SK-N-SH treated with all-trans-retinoic acid at 6 μM for 48 hours (cell line): ENCODE measurements at regions not wholly inside any gene's neighbourhood (a gene's known extent, or its start where the extent isn't known, plus 50 kb on each side); places are given as distances from the start of the nearest gene placed in this dataset.
"Not testable (repeated sequence)": the region's sequence is repeated elsewhere in the genome, so short reads cannot be mapped to it uniquely, and the experiment has no call there.

Experiments
- ATAC-seq: fragments of 200-7000 bp; cut with Tn5 transposase; 3 replicates; pipeline ENCODE4 v1.9.1; 2020; ENCODE audit warnings: mild to moderate bottlenecking, moderate library complexity
- ARNTL ChIP-seq: fragments of 450-650 bp; formaldehyde crosslinking; IDR thresholded peaks from 2 replicates; pipeline ENCODE4 v1.5.0; 2020; ENCODE audit warnings: low read depth, mild to moderate bottlenecking, moderate library complexity, borderline replicate concordance
- CSDC2 ChIP-seq: fragments of 250-450 bp; sonication (Bioruptor Pico); IDR thresholded peaks from 2 replicates; pipeline ENCODE4 v1.5.0; 2020; ENCODE audit warnings: mild to moderate bottlenecking, moderate library complexity
- ESRRG ChIP-seq: fragments of 250-450 bp; sonication (Bioruptor Pico); IDR thresholded peaks from 2 replicates; pipeline ENCODE4 v1.6.1; 2021; ENCODE audit warnings: mild to moderate bottlenecking
- GLIS3 ChIP-seq: fragments of 250-450 bp; sonication (Bioruptor Pico); IDR thresholded peaks from 2 replicates; pipeline ENCODE4 v1.5.0; 2020; ENCODE audit warnings: mild to moderate bottlenecking, moderate library complexity
- ISL1 ChIP-seq: fragments of 250-450 bp; sonication (Bioruptor Pico); IDR thresholded peaks from 2 replicates; pipeline ENCODE4 v2.1.2; 2022; ENCODE audit warnings: mild to moderate bottlenecking, moderate library complexity
- OSR1 ChIP-seq: fragments of 250-450 bp; sonication (Bioruptor Pico); IDR thresholded peaks from 2 replicates; pipeline ENCODE4 v1.8.0; 2022; ENCODE audit warnings: moderate library complexity, mild to moderate bottlenecking, inconsistent platforms
- PPARA ChIP-seq: fragments of 250-450 bp; sonication (Bioruptor Pico); IDR thresholded peaks from 2 replicates; pipeline ENCODE4 v1.5.0; 2020; ENCODE audit warnings: mild to moderate bottlenecking, borderline replicate concordance
- RARB ChIP-seq: fragments of 250-450 bp; sonication (Bioruptor Pico); IDR thresholded peaks from 2 replicates; pipeline ENCODE4 v1.8.0; 2021; ENCODE audit warnings: mild to moderate bottlenecking, moderate library complexity
- SNAI2 ChIP-seq: fragments of 250-450 bp; sonication (Bioruptor Pico); IDR thresholded peaks from 2 replicates; pipeline ENCODE4 v1.5.0; 2020; ENCODE audit warnings: mild to moderate bottlenecking, moderate library complexity
- TCF4 ChIP-seq: fragments of 250-450 bp; sonication (Bioruptor Pico); IDR thresholded peaks from 2 replicates; pipeline ENCODE4 v1.8.0; 2021; ENCODE audit warnings: mild to moderate bottlenecking, moderate library complexity, borderline replicate concordance
- TOX ChIP-seq: fragments of 250-450 bp; sonication (Bioruptor Pico); IDR thresholded peaks from 2 replicates; pipeline ENCODE4 v1.8.0; 2021; ENCODE audit warnings: mild to moderate bottlenecking, moderate library complexity, borderline replicate concordance
- ZC3H10 ChIP-seq: fragments of 250-450 bp; sonication (Bioruptor Pico); IDR thresholded peaks from 2 replicates; pipeline ENCODE4 v1.5.1; 2021; ENCODE audit warnings: mild to moderate bottlenecking, moderate library complexity
- ZFP3 ChIP-seq: fragments of 250-450 bp; sonication (Bioruptor Pico); IDR thresholded peaks from 2 replicates; pipeline ENCODE4 v1.5.0; 2020; ENCODE audit warnings: mild to moderate bottlenecking, moderate library complexity
- ZFP30 ChIP-seq: fragments of 450-650 bp; formaldehyde crosslinking; IDR thresholded peaks from 2 replicates; pipeline ENCODE4 v1.5.0; 2022; ENCODE audit warnings: mild to moderate bottlenecking, moderate library complexity
- ZNF565 ChIP-seq: fragments of 450-650 bp; formaldehyde crosslinking; conservative IDR thresholded peaks from 2 replicates; pipeline ENCODE4 v1.5.0; 2020; ENCODE audit warnings: low read depth, mild to moderate bottlenecking, moderate library complexity
- ZNF70 ChIP-seq: fragments of 450-650 bp; formaldehyde crosslinking; IDR thresholded peaks from 2 replicates; pipeline ENCODE4 v1.5.0; 2020; ENCODE audit warnings: mild to moderate bottlenecking, moderate library complexity
- ZNF8 ChIP-seq: fragments of 450-650 bp; formaldehyde crosslinking; IDR thresholded peaks from 2 replicates; pipeline ENCODE4 v1.5.0; 2020; ENCODE audit warnings: mild to moderate bottlenecking, moderate library complexity
- TF ChIP-seq, protein P1 (sequence below): fragments of 250-450 bp; sonication (Bioruptor Pico); IDR thresholded peaks from 2 replicates; pipeline ENCODE4 v1.5.0; 2020; ENCODE audit warnings: mild to moderate bottlenecking, moderate library complexity
- TF ChIP-seq, protein P2 (sequence below): fragments of 250-450 bp; sonication (Bioruptor Pico); IDR thresholded peaks from 2 replicates; pipeline ENCODE4 v1.8.0; 2021; ENCODE audit warnings: low read depth, mild to moderate bottlenecking, moderate library complexity, borderline replicate concordance
- TF ChIP-seq, protein P3 (sequence below): fragments of 250-450 bp; sonication (Bioruptor Pico); IDR thresholded peaks from 2 replicates; pipeline ENCODE4 v1.8.0; 2020; ENCODE audit warnings: mild to moderate bottlenecking, moderate library complexity, borderline replicate concordance
- TF ChIP-seq, protein P4 (sequence below): fragments of 250-450 bp; sonication (Bioruptor Pico); IDR thresholded peaks from 2 replicates; pipeline ENCODE4 v1.5.1; 2021; ENCODE audit warnings: mild to moderate bottlenecking, moderate library complexity

GRCh38 chr17:68155692-68156091 lies 92.2 kb upstream of the AMZ2 start:
- TF ChIP-seq ZNF565 (CRISPR knock-in tag) (no peak), GLIS3 (no peak), SNAI2 (CRISPR knock-in tag) (no peak), ARNTL (no peak), CSDC2 (no peak), ZNF70 (CRISPR knock-in tag) (no peak), ISL1 (CRISPR knock-in tag) (no peak)
- TF ChIP-seq, protein P1, sequence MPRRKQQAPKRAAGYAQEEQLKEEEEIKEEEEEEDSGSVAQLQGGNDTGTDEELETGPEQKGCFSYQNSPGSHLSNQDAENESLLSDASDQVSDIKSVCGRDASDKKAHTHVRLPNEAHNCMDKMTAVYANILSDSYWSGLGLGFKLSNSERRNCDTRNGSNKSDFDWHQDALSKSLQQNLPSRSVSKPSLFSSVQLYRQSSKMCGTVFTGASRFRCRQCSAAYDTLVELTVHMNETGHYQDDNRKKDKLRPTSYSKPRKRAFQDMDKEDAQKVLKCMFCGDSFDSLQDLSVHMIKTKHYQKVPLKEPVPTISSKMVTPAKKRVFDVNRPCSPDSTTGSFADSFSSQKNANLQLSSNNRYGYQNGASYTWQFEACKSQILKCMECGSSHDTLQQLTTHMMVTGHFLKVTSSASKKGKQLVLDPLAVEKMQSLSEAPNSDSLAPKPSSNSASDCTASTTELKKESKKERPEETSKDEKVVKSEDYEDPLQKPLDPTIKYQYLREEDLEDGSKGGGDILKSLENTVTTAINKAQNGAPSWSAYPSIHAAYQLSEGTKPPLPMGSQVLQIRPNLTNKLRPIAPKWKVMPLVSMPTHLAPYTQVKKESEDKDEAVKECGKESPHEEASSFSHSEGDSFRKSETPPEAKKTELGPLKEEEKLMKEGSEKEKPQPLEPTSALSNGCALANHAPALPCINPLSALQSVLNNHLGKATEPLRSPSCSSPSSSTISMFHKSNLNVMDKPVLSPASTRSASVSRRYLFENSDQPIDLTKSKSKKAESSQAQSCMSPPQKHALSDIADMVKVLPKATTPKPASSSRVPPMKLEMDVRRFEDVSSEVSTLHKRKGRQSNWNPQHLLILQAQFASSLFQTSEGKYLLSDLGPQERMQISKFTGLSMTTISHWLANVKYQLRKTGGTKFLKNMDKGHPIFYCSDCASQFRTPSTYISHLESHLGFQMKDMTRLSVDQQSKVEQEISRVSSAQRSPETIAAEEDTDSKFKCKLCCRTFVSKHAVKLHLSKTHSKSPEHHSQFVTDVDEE: no peak
- ATAC-seq: no peak

- no peak for ATAC-seq
- no peak for TF ChIP-seq ZFP3 (CRISPR knock-in tag)
- TF ChIP-seq ISL1 (CRISPR knock-in tag): no peak
- no peak for TF ChIP-seq ARNTL
- no peak for TF ChIP-seq CSDC2
- TF ChIP-seq ZNF70 (CRISPR knock-in tag): no peak
- no peak for TF ChIP-seq ZNF565 (CRISPR knock-in tag)
- TF ChIP-seq TCF4 (CRISPR knock-in tag): no peak
- TF ChIP-seq, protein P2, sequence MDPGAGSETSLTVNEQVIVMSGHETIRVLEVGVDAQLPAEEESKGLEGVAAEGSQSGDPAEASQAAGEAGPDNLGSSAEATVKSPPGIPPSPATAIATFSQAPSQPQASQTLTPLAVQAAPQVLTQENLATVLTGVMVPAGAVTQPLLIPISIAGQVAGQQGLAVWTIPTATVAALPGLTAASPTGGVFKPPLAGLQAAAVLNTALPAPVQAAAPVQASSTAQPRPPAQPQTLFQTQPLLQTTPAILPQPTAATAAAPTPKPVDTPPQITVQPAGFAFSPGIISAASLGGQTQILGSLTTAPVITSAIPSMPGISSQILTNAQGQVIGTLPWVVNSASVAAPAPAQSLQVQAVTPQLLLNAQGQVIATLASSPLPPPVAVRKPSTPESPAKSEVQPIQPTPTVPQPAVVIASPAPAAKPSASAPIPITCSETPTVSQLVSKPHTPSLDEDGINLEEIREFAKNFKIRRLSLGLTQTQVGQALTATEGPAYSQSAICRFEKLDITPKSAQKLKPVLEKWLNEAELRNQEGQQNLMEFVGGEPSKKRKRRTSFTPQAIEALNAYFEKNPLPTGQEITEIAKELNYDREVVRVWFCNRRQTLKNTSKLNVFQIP (CRISPR knock-in tag): no peak
- TF ChIP-seq ZC3H10: no peak
Measured at GRCh38 chr17:68161644-68162428, 86.0 kb upstream of the AMZ2 start.

DNA sequence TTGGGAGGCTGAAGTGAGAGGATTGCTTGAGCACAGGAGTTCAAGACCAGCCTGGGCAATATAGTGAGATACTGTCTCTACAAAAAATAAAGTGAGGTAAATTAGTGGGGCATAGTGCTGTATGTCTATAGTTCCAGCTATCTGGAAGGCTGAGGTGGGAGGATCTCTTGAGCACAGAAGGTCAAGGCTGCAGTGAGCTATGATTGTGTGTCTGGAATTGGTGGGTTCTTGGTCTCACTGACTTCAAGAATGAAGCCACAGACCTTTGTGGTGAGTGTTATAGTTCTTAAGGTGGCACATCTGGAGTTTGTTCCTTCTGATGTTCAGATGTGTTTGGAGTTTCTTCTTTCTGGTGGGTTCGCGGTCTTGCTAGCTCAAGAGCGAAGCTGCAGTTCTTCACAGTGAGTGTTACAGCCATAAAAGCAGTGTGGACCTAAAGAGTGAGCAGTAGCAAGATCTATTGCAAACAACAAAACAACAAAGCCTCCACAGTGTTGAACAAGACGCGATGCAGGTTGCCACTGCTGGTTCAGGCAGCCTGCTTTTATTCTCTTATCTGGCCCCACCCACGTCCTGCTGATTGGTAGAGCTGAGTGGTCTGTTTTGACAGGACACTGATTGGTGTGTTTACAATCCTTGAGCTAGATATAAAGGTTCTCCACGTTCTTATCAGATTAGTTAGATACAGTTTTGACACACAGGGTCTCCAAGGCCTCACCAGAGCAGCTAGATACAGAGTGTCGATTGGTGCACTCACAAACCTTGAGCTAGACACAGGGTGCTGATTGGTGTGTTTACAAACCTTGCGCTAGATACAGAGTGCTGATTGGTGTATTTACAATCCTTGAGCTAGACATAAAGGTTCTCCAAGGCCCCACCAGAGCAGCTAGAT lies 79.3 kb upstream of the AMZ2 start:
- not testable (repeated sequence) for ATAC-seq

DNA sequence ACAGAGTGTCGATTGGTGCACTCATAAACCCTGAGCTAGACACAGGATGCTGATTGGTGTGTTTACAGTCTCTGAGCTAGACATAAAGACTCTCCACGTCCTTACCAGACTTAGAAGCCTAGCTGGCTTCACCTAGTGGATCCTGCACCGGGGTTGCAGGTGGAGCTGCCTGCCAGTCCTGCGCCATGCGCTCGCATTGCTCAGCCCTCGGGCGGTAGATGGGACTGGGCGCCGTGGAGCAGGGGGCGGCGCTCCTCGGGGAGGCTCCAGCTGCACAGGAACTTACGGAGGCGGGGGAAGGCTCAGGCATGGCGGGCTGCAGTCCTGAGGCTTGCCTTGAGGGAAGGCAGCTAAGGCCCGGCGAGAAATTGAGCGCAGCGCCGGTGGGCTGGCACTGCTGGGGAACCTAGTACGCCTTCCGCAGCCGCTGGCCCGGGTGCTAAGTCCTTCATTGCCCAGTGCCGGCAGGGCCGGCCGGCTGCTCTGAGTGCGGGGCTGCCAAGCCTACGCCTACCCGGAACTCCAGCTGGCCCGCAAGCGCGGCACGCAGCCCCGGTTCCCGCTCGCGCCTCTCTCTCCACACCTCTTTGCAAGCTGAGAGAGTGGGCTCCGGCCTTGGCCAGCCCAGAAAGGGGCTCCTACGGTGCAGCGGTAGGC lies 78.5 kb upstream of the AMZ2 start:
- not testable (repeated sequence) for ATAC-seq

- ATAC-seq: no peak
- no peak for TF ChIP-seq ZC3H10
- TF ChIP-seq ZNF70 (CRISPR knock-in tag): no peak
- no peak for TF ChIP-seq ARNTL
- TF ChIP-seq RARB (CRISPR knock-in tag): no peak
- TF ChIP-seq ISL1 (CRISPR knock-in tag): no peak
- no peak for TF ChIP-seq ZNF8 (CRISPR knock-in tag)
- TF ChIP-seq SNAI2 (CRISPR knock-in tag): no peak
- no peak for TF ChIP-seq ZFP3 (CRISPR knock-in tag)
- TF ChIP-seq, protein P3, sequence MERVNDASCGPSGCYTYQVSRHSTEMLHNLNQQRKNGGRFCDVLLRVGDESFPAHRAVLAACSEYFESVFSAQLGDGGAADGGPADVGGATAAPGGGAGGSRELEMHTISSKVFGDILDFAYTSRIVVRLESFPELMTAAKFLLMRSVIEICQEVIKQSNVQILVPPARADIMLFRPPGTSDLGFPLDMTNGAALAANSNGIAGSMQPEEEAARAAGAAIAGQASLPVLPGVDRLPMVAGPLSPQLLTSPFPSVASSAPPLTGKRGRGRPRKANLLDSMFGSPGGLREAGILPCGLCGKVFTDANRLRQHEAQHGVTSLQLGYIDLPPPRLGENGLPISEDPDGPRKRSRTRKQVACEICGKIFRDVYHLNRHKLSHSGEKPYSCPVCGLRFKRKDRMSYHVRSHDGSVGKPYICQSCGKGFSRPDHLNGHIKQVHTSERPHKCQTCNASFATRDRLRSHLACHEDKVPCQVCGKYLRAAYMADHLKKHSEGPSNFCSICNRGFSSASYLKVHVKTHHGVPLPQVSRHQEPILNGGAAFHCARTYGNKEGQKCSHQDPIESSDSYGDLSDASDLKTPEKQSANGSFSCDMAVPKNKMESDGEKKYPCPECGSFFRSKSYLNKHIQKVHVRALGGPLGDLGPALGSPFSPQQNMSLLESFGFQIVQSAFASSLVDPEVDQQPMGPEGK: no peak
- TF ChIP-seq OSR1 (CRISPR knock-in tag): no peak
- TF ChIP-seq ZFP30 (CRISPR knock-in tag): no peak
- TF ChIP-seq, protein P2 (CRISPR knock-in tag): no peak
- no peak for TF ChIP-seq TCF4 (CRISPR knock-in tag)
- no peak for TF ChIP-seq ZNF565 (CRISPR knock-in tag)
- TF ChIP-seq TOX (CRISPR knock-in tag): no peak
- TF ChIP-seq GLIS3: no peak
- TF ChIP-seq PPARA: no peak
- TF ChIP-seq, protein P4, sequence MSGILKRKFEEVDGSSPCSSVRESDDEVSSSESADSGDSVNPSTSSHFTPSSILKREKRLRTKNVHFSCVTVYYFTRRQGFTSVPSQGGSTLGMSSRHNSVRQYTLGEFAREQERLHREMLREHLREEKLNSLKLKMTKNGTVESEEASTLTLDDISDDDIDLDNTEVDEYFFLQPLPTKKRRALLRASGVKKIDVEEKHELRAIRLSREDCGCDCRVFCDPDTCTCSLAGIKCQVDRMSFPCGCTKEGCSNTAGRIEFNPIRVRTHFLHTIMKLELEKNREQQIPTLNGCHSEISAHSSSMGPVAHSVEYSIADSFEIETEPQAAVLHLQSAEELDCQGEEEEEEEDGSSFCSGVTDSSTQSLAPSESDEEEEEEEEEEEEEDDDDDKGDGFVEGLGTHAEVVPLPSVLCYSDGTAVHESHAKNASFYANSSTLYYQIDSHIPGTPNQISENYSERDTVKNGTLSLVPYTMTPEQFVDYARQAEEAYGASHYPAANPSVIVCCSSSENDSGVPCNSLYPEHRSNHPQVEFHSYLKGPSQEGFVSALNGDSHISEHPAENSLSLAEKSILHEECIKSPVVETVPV (CRISPR knock-in tag): no peak
- no peak for TF ChIP-seq ESRRG
Measured at GRCh38 chr17:68169840-68170239, 78.0 kb upstream of the AMZ2 start.
